Colonic mucosa (tissue), 4 donors: ENCODE measurements at regions not wholly inside any gene's neighbourhood (a gene's known extent, or its start where the extent isn't known, plus 50 kb on each side); places are given as distances from the start of the nearest gene placed in this dataset.

Source experiments
- DNase-seq: peaks from one replicate; pipeline ENCODE4 v3.0.0-alpha.2; 2020
- H3K27ac ChIP-seq: fragments of 200-600 bp; one replicate; pipeline ENCODE4 v1.8.0; 2021
- H3K27me3 ChIP-seq: fragments of 200-600 bp; one replicate; pipeline ENCODE4 v1.8.0; 2021
- H3K36me3 ChIP-seq: fragments of 200-600 bp; one replicate; pipeline ENCODE4 v1.8.0; 2021
- H3K4me1 ChIP-seq: fragments of 200-600 bp; one replicate; pipeline ENCODE4 v1.8.0; 2021; ENCODE audit warnings: mild to moderate bottlenecking
- H3K4me3 ChIP-seq: fragments of 200-600 bp; one replicate; pipeline ENCODE4 v1.8.0; 2021
- H3K9ac ChIP-seq, 2 donors: one replicate each; pipeline ENCODE4 v1.7.0; 2013; ENCODE audit warnings: control low read depth in 2 of 2, low read depth in 2 of 2, low read length in 2 of 2
- H3K9me3 ChIP-seq: fragments of 200-600 bp; one replicate; pipeline ENCODE4 v1.8.0; 2021
- intact Hi-C: fragments of 100-400 bp; cut with DNase I; formaldehyde crosslinking; loops from one replicate; pipeline ENCODE4 v1.14.1; 2022
- TF ChIP-seq, protein P1 (sequence below): fragments of 200-600 bp; IDR thresholded peaks from one replicate; pipeline ENCODE4 v1.8.0; 2022; ENCODE audit warnings: antibody characterized with exemption, mild to moderate bottlenecking
- donor health status: healthy.
- donor health status: DM: no; HTN: no; CAD: no.
- donor health status: DM: no; HTN: no; CAD: no.

DNA sequence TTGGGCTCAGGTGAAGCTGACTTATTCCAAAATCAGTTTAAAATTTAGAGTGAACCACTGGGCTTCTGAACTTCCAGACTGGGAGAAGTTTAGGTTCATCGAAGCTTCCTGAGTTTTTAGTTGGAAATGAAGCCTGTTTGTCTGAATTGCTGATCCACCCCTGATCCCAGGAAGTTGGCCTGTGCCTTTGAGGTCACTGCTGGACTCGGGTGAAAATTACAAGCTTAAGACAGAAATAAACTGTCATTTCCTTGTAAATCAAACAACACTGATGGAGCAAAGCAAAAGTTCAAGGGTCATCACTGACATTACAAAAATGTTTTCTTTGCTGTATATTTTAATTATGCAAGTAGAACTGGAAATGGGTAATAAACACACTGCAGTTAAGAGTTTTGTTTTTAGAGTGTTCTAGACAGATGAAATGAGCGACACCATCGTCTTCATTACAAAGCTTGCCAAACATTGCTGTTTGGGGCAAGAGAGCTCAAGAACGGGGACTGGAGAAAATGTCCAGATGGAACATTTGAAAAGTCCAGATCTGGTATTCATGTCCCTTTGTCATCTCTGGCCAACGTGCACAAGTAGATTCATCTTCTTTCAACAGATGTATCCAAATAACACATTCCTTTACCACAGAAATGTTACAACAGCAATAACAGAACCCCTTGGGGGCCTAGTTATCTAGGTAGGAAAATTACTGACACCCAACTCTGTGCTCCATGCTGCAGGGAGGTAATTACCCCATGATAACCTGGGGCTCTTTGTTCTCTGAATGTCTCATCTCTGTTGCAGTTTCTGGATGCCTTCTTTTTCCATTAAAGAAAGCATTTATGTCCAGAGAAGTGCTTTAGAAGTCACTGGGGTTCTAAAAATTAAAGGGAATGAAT lies 142.4 kb upstream of the ERCC6L2 start:
- Histone ChIP-seq H3K9me3 (no peaks in the 10 kb centered on the region), H3K36me3 (no peaks in the 10 kb centered on the region), H3K9ac (peak overlapping the region in 1 of 2 donors; percentile 57), H3K4me3 (no peak overlapping the region), H3K27ac (peak overlapping the region; percentile 44), H3K27me3 (no peaks in the 10 kb centered on the region), H3K4me1 (peaks cover 15% of the 10 kb centered on the region)
- DNase-seq: peak; percentile 61
- intact Hi-C loops: no loop called here
- TF ChIP-seq, protein P1, sequence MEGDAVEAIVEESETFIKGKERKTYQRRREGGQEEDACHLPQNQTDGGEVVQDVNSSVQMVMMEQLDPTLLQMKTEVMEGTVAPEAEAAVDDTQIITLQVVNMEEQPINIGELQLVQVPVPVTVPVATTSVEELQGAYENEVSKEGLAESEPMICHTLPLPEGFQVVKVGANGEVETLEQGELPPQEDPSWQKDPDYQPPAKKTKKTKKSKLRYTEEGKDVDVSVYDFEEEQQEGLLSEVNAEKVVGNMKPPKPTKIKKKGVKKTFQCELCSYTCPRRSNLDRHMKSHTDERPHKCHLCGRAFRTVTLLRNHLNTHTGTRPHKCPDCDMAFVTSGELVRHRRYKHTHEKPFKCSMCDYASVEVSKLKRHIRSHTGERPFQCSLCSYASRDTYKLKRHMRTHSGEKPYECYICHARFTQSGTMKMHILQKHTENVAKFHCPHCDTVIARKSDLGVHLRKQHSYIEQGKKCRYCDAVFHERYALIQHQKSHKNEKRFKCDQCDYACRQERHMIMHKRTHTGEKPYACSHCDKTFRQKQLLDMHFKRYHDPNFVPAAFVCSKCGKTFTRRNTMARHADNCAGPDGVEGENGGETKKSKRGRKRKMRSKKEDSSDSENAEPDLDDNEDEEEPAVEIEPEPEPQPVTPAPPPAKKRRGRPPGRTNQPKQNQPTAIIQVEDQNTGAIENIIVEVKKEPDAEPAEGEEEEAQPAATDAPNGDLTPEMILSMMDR: no peak

GRCh38 chr9:95731876-95732275 lies 143.6 kb upstream of the ERCC6L2 start:
- Histone ChIP-seq H3K36me3 (no peaks in the 10 kb centered on the region), H3K27me3 (no peaks in the 10 kb centered on the region), H3K27ac (peak overlapping the region; percentile 44), H3K9me3 (no peaks in the 10 kb centered on the region), H3K9ac (no peak overlapping the region), H3K4me1 (peaks cover 15% of the 10 kb centered on the region), H3K4me3 (no peak overlapping the region)
- TF ChIP-seq, protein P1: no peak
- DNase-seq: no peak
- intact Hi-C loops: no loop called here

GRCh38 chr9:95729669-95730368 lies 145.7 kb upstream of the ERCC6L2 start:
- Histone ChIP-seq H3K27ac (no peak overlapping the region), H3K27me3 (no peaks in the 10 kb centered on the region), H3K9me3 (no peaks in the 10 kb centered on the region), H3K4me1 (peaks cover 15% of the 10 kb centered on the region), H3K36me3 (no peaks in the 10 kb centered on the region), H3K4me3 (no peak overlapping the region), H3K9ac (no peak overlapping the region)
- intact Hi-C loops: loop anchor here (5.0 kb wide), 1 partner anchor 487 kb away; no protein-coding TSS in a partner anchor
- TF ChIP-seq, protein P1: no peak
- no peak for DNase-seq

DNA sequence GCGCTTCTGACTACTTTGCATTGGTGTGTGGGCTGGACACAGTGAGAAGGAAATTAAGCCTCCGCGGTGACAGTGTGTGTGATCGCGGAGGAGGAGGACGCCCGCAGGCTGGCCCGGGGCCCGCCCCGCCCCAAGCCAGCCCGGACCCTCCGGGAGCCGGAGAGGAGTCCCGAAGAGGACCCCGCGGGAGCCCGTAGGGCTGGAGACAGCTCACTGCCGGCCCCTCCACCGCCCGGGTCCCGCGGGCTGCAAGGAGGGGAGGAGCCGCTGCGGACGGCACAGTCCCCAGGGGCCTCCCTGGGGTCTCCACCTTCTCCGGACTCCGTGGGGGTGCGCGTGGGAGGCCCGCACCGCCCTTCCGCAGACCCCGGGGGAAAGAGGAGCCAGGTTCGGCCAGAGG lies 146.4 kb upstream of the ERCC6L2 start:
- no peak overlapping the region for H3K4me3 ChIP-seq
- no peaks in the 10 kb centered on the region for H3K36me3 ChIP-seq
- no peak for DNase-seq
- TF ChIP-seq, protein P1: no peak
- H3K9me3 ChIP-seq: no peaks in the 10 kb centered on the region
- no peak overlapping the region for H3K9ac ChIP-seq
- intact Hi-C loops: loop anchor here (5.0 kb wide), 1 partner anchor 488 kb away; no protein-coding TSS in a partner anchor
- no peaks in the 10 kb centered on the region for H3K27me3 ChIP-seq
- no peak overlapping the region for H3K27ac ChIP-seq
- H3K4me1 ChIP-seq: peaks cover 15% of the 10 kb centered on the region

DNA sequence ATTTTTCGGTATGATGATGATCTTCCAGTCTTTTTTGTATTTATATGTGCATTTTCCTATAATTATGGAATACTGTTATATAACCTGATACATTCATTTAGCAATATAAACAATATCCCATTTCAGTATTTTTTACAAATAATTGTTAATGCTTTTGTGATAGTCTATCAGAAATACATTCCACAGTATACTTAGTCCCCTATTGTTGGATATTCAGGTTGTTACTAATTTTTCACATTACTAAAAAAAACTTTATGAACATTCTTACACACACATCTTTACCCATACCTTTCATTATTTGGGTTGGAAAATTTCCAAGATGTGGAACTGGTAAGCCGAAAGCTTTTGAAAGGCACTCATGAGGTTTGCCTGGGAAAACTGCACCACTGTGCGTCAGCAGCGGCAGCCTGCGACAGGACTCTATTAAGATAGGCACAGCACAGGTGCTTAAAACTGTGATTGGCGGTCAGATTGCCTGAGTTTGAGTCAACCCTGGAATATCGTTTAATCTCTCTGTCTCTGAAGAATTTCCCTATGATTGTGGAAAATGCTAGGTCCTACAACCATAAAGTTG lies 147.5 kb upstream of the ERCC6L2 start:
- intact Hi-C loops: loop anchor here (5.0 kb wide), 1 partner anchor 489 kb away; no protein-coding TSS in a partner anchor
- TF ChIP-seq, protein P1: no peak
- Histone ChIP-seq H3K27ac (no peak overlapping the region), H3K4me3 (no peak overlapping the region), H3K27me3 (no peaks in the 10 kb centered on the region), H3K36me3 (no peaks in the 10 kb centered on the region), H3K9me3 (no peaks in the 10 kb centered on the region), H3K4me1 (peaks cover 12% of the 10 kb centered on the region), H3K9ac (no peak overlapping the region)
- no peak for DNase-seq
